Tibial artery (tissue), 4 donors: ENCODE measurements at regions not wholly inside any gene's neighbourhood (a gene's known extent, or its start where the extent isn't known, plus 50 kb on each side); places are given as distances from the start of the nearest gene placed in this dataset.

Experiments
- DNase-seq, 2 donors: peaks; one replicate each; pipeline ENCODE4 v3.0.0-alpha.2; 2019
- H3K27ac ChIP-seq, 2 donors: fragments of 200-600 bp; sonication (generic) in 1 of 2; 1 replicate in 1 of 2; 2 replicates in 1 of 2; pipeline ENCODE4 v1.5.1; 2018 to 2019; ENCODE audit warnings: mild to moderate bottlenecking in 1 of 2
- H3K27me3 ChIP-seq, 2 donors: fragments of 200-600 bp; sonication (generic) in 1 of 2; one replicate each; pipeline versions ENCODE4 v1.5.1 to v1.6.0; 2016 to 2019
- H3K36me3 ChIP-seq, 3 donors: fragments of 200-600 bp; sonication (generic) in 2 of 3; one replicate each; pipeline ENCODE4 v1.5.1; 2016 to 2019; ENCODE audit warnings: mild to moderate bottlenecking in 2 of 3
- H3K4me1 ChIP-seq, 4 donors: fragments of 200-600 bp; sonication (generic) in 2 of 4; 1 replicate in 3 of 4; 2 replicates in 1 of 4; pipeline ENCODE4 v1.5.1; 2016 to 2019
- H3K4me3 ChIP-seq, 2 donors: fragments of 200-600 bp; sonication (generic) in 1 of 2; 1 replicate in 1 of 2; 2 replicates in 1 of 2; pipeline ENCODE4 v1.5.1; 2018 to 2019; ENCODE audit warnings: mild to moderate bottlenecking in 2 of 2
- H3K9me3 ChIP-seq, 3 donors: fragments of 200-600 bp; sonication (generic) in 1 of 3; one replicate each; pipeline ENCODE4 v1.5.1; 2016 to 2019
- intact Hi-C: fragments of 100-400 bp; cut with DNase I; formaldehyde crosslinking; loops from one replicate; pipeline ENCODE4 v1.15.0; 2023; ENCODE audit warnings: low total_unique reads
- TF ChIP-seq, protein P1 (sequence below), 2 experiments: fragments of 200-600 bp in 1 of 2; fragments of 450-650 bp in 1 of 2; IDR thresholded peaks; one replicate each; pipeline ENCODE4 v1.5.1; 2017 to 2019; ENCODE audit warnings: antibody characterized with exemption in 2 of 2, mild to moderate bottlenecking in 1 of 2, moderate library complexity in 1 of 2

DNA sequence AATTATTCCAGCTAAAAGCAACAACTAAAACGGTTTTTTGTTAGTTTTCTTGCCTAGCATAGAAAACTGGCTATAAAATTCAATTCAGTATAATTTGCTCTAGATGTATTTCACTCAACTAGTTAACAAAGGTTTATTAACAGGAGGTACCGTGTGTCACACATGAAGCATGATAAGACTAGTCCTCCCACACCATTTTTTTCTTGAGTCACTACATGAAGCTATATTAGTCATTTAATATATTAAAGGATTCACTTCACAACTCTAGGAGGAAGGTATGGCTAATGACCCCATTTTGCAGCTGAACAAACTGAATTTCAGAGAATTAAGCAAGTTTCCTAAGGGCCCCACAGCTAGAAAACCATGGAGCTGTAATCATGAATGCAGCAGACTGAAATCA, 307.8 kb upstream of the USP25 start:
- TF ChIP-seq, protein P1, sequence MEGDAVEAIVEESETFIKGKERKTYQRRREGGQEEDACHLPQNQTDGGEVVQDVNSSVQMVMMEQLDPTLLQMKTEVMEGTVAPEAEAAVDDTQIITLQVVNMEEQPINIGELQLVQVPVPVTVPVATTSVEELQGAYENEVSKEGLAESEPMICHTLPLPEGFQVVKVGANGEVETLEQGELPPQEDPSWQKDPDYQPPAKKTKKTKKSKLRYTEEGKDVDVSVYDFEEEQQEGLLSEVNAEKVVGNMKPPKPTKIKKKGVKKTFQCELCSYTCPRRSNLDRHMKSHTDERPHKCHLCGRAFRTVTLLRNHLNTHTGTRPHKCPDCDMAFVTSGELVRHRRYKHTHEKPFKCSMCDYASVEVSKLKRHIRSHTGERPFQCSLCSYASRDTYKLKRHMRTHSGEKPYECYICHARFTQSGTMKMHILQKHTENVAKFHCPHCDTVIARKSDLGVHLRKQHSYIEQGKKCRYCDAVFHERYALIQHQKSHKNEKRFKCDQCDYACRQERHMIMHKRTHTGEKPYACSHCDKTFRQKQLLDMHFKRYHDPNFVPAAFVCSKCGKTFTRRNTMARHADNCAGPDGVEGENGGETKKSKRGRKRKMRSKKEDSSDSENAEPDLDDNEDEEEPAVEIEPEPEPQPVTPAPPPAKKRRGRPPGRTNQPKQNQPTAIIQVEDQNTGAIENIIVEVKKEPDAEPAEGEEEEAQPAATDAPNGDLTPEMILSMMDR (IDR thresholded peaks at IDR 0.05), result no peak
- H3K27ac ChIP-seq, result no peak overlapping the region

DNA sequence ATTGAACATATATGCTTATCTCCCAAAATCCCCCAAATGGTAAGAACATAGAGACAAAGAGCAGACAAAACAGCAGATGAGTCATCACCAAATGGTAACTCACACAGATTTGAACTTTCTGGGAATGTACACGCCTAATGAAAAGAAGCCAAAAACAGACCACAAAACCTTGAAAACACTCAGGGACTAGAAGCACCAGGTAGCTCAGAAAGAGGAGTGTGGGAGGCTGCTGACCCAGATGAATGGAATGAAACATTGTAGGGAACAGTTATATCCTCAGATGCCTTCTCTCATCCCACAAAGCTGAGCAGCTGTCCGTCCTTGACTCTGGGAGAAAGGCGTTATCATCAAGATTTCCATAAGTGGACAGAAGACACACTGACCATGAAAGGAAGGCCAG, 307.0 kb upstream of the USP25 start:
- DNase-seq, result no peak
- Histone ChIP-seq H3K4me3 (no peak overlapping the region), H3K9me3 (no peaks in the 10 kb centered on the region), H3K27me3 (no peaks in the 10 kb centered on the region), H3K27ac (no peak overlapping the region), H3K36me3 (no peaks in the 10 kb centered on the region), H3K4me1 (no peaks in the 10 kb centered on the region)
- intact Hi-C loops, result no loop called here
- TF ChIP-seq, protein P1 (IDR thresholded peaks at IDR 0.05), result no peak

More for the DNA sequence above, 307.8 kb upstream of the USP25 start:
- DNase-seq, result no peak
- Histone ChIP-seq H3K4me1 (no peaks in the 10 kb centered on the region), H3K36me3 (no peaks in the 10 kb centered on the region), H3K4me3 (no peak overlapping the region), H3K27me3 (no peaks in the 10 kb centered on the region), H3K9me3 (no peaks in the 10 kb centered on the region)
- intact Hi-C loops, result no loop called here

DNA sequence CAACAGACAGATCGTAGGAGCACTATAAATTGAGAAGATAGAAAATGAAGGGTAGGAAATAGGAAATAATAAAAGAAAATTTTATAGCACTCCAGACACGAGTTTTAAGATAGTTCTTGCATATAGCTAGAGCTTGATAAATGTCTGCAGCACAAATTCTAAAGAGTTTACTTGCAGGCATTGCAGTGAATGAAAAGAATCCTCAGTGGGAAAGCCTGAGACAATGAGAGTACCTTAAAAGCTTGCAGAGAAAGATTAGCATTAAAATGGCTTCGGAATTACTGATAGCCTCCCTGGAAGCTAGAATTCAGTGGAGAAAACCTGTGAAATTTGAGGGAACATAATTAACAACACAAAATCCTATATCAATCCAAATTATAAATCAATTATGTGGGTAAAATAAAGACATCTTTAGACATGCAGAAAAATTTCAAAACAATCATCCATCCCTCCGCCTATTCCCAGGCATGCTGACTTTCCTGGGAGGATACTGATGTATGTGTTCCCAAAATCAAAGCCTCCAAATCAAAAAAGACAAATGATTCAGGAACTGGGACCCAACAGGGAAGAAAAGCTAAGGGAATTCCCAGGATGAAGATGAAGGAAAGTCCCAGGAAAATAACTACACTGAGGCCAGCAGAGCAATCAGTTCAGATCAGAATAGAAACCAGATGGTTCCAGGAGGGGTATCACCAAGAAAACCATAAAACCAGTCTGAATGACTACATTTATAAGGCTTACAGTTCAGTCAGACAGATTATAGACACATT, 305.9 kb upstream of the USP25 start:
- DNase-seq, result no peak
- TF ChIP-seq, protein P1 (IDR thresholded peaks at IDR 0.05), result no peak
- intact Hi-C loops, result no loop called here
- no peak overlapping the region for H3K27ac ChIP-seq
- no peaks in the 10 kb centered on the region for H3K27me3 ChIP-seq
- no peaks in the 10 kb centered on the region for H3K9me3 ChIP-seq
- no peaks in the 10 kb centered on the region for H3K36me3 ChIP-seq
- H3K4me1 ChIP-seq, result no peaks in the 10 kb centered on the region
- no peak overlapping the region for H3K4me3 ChIP-seq

DNA sequence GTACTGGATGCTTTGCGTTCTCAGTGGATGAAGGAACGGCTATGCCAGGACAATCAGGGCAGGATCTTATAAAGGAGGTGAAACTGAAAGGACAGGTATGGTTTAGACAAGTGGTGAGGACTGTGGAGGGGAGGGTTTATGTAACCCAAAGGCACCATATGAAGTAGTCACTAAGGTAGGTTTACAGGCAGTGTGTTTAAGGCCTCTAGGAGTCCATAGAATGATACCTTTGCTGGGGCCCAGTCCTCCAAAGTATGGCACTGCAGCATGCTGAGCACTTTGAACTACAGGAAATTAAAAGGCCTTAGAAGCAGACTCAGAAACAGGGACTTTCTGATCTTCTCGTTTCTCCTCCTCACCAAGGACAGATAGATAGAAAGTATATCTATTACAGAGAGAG, 304.7 kb upstream of the USP25 start:
- intact Hi-C loops, result no loop called here
- Histone ChIP-seq H3K4me1 (no peaks in the 10 kb centered on the region), H3K9me3 (no peaks in the 10 kb centered on the region), H3K27me3 (no peaks in the 10 kb centered on the region), H3K27ac (no peak overlapping the region), H3K4me3 (no peak overlapping the region), H3K36me3 (no peaks in the 10 kb centered on the region)
- DNase-seq, result no peak
- TF ChIP-seq, protein P1 (IDR thresholded peaks at IDR 0.05), result no peak

DNA sequence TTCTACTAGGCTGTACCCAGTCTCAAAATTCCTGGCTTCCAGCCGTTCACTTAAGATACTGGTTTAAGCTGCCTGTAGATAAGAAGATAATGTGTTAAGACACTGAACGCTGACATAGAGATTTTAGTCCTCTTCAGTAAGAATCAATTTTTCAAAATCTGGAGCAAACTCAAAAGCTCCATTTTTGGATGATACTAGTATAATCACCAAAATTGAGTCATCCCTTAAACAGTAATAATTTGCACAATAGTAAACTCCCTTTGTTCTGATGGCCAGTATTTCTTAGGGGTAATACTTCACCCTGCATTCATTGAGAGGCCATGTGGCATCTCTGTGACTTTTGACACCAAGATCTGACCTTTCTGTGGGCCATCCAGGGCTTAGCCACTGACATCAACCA, 299.8 kb upstream of the USP25 start:
- H3K4me3 ChIP-seq, result no peak overlapping the region
- no peaks in the 10 kb centered on the region for H3K27me3 ChIP-seq
- H3K4me1 ChIP-seq, result no peaks in the 10 kb centered on the region
- no peak for DNase-seq
- H3K27ac ChIP-seq, result no peak overlapping the region
- H3K9me3 ChIP-seq, result no peaks in the 10 kb centered on the region
- intact Hi-C loops, result no loop called here
- TF ChIP-seq, protein P1 (IDR thresholded peaks at IDR 0.05), result no peak
- H3K36me3 ChIP-seq, result no peaks in the 10 kb centered on the region
